Naive B cell (primary cell): ENCODE measurements at regions not wholly inside any gene's neighbourhood (a gene's known extent, or its start where the extent isn't known, plus 50 kb on each side); places are given as distances from the start of the nearest gene placed in this dataset.

Source experiments
- ATAC-seq, 2 donors: fragments of 150-1000 bp; cut with Tn5 transposase; 2 replicates each; pipeline ENCODE4 v1.10.0; 2021; ENCODE audit warnings: low read depth in 2 of 2, mild to moderate bottlenecking in 2 of 2, moderate library complexity in 2 of 2
- DNase-seq: peaks from one replicate; pipeline ENCODE4 v3.0.0; 2022
- H3K27ac Mint-ChIP-seq, 6 donors: one replicate each; pipeline ENCODE4 v1.8.0; 2020 to 2022; ENCODE audit warnings: mild to moderate bottlenecking in 6 of 6, mixed read lengths in 6 of 6, moderate library complexity in 5 of 6, inconsistent platforms in 2 of 6
- H3K27me3 Mint-ChIP-seq, 3 donors: one replicate each; pipeline ENCODE4 v1.8.0; 2021 to 2022; ENCODE audit warnings: mixed read lengths in 3 of 3, mild to moderate bottlenecking in 1 of 3
- H3K36me3 Mint-ChIP-seq, 2 donors: one replicate each; pipeline ENCODE4 v1.8.0; 2020 to 2022; ENCODE audit warnings: mixed read lengths in 2 of 2, inconsistent platforms in 1 of 2, mild to moderate bottlenecking in 1 of 2
- H3K4me1 Mint-ChIP-seq, 3 donors: one replicate each; pipeline ENCODE4 v1.8.0; 2020 to 2022; ENCODE audit warnings: mixed read lengths in 3 of 3, inconsistent platforms in 1 of 3, mild to moderate bottlenecking in 1 of 3, moderate library complexity in 1 of 3
- H3K4me3 Mint-ChIP-seq, 8 donors: one replicate each; pipeline ENCODE4 v1.8.0; 2020 to 2022; ENCODE audit warnings: mild to moderate bottlenecking in 8 of 8, mixed read lengths in 8 of 8, moderate library complexity in 8 of 8, inconsistent platforms in 2 of 8
- H3K9me3 Mint-ChIP-seq, 7 donors: one replicate each; pipeline ENCODE4 v1.8.0; 2020 to 2022; ENCODE audit warnings: mixed read lengths in 7 of 7, mild to moderate bottlenecking in 5 of 7, inconsistent platforms in 2 of 7, moderate library complexity in 1 of 7

- DNase-seq, result no peak
- peaks cover 1 to 14% (median 3%) of the 10 kb centered on the region in 3 donors for H3K27me3 Mint-ChIP-seq
- H3K9me3 Mint-ChIP-seq, result no peaks in the 10 kb centered on the region
- H3K4me3 Mint-ChIP-seq, result no peak overlapping the region
- peaks cover 0 to 2% of the 10 kb centered on the region in 2 donors for H3K36me3 Mint-ChIP-seq
- H3K27ac Mint-ChIP-seq, result no peak overlapping the region
- peaks cover 0 to 5% (median 4%) of the 10 kb centered on the region in 3 donors for H3K4me1 Mint-ChIP-seq
- no peak for ATAC-seq
These were observed 325.2 kb downstream of the PCNX1 start for GRCh38 chr14:71232506-71232905.

DNA sequence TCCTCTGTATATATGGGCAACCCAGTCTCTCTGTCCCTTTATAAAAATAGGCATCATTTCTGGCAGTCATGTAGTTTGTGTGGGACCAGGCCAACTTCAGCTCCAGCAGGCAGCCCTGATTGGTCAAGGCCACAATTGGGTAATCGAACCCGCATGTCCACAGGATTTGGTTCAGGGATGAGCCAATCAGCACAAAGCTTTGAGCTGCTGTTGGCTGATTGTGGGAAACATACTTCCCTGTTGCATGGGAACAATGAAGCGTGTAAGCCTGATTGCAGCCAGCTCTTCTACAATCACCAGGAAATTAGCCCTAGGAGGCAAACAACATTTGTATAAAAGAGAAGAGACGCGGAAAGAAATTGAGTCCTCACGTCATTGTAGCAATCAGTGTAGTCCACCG lies 328.6 kb downstream of the PCNX1 start:
- Mint-ChIP-seq H3K27me3 (peaks cover 5 to 16% (median 11%) of the 10 kb centered on the region in 3 donors), H3K36me3 (peaks cover 0 to 5% of the 10 kb centered on the region in 2 donors), H3K27ac (no peak overlapping the region), H3K9me3 (no peaks in the 10 kb centered on the region), H3K4me3 (peak overlapping the region in 1 of 8 donors; percentile 54), H3K4me1 (peaks cover 0 to 10% (median 4%) of the 10 kb centered on the region in 3 donors)
- DNase-seq (no peak), ATAC-seq (no peak)

- Mint-ChIP-seq H3K4me1 (peaks cover 0 to 10% (median 4%) of the 10 kb centered on the region in 3 donors), H3K4me3 (no peak overlapping the region), H3K27ac (no peak overlapping the region), H3K27me3 (peaks cover 5 to 16% (median 16%) of the 10 kb centered on the region in 3 donors), H3K36me3 (peaks cover 0 to 5% of the 10 kb centered on the region in 2 donors), H3K9me3 (no peaks in the 10 kb centered on the region)
- no peak for DNase-seq
- no peak for ATAC-seq
These were observed 329.2 kb downstream of the PCNX1 start for GRCh38 chr14:71236487-71236886.

DNA sequence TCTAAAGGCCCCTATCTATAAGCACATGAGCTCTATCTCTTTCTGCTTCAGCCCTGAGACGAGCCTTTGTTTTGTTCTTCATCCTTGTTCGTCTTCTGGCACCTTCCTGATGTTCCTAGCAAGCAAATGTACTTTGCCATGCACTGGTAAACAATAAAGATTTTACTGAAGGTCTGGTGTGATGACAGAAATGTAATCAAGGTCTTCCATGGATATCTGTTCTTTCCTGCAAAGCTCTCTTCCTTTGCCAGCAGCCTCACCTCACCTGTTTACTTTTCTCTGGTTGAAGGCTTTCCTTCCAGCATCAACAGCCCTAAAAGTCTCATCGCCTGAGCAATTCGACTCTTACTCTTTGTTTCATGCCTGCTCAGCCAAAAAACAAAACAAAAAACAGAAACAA lies 330.3 kb downstream of the PCNX1 start:
- Mint-ChIP-seq H3K27ac (peak overlapping the region in 1 of 6 donors; percentile 63), H3K27me3 (peaks cover 8 to 16% (median 16%) of the 10 kb centered on the region in 3 donors), H3K4me1 (peaks cover 0 to 10% (median 0%) of the 10 kb centered on the region in 3 donors), H3K9me3 (no peaks in the 10 kb centered on the region), H3K4me3 (no peak overlapping the region), H3K36me3 (peaks cover 0 to 5% of the 10 kb centered on the region in 2 donors)
- ATAC-seq (no peak), DNase-seq (no peak)

DNA sequence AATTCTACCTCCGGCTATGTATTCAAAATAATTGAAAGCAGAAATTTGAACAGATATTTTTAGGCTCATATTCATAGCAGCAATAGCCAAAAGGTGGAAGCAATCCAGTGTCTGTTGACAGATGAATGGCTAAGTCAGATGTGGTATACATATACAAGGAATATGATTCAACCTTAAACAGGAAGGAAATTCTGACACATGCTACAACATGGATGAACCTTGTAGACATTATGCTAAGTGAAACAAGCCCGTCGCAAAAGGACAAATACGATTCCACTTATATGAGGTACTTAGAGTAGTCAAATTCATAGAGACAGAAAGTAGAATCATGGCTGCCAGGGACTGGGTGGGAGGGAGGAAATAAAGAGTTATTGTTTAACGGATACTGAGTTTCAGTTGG lies 331.6 kb downstream of the PCNX1 start:
- H3K9me3 Mint-ChIP-seq, result no peaks in the 10 kb centered on the region
- peaks cover 0 to 5% of the 10 kb centered on the region in 2 donors for H3K36me3 Mint-ChIP-seq
- H3K4me3 Mint-ChIP-seq, result no peak overlapping the region
- H3K27me3 Mint-ChIP-seq, result peaks cover 8 to 16% (median 11%) of the 10 kb centered on the region in 3 donors
- ATAC-seq, result no peak
- no peak overlapping the region for H3K27ac Mint-ChIP-seq
- peaks cover 0 to 10% (median 0%) of the 10 kb centered on the region in 3 donors for H3K4me1 Mint-ChIP-seq
- no peak for DNase-seq

GRCh38 chr14:71240171-71240570 lies 332.9 kb downstream of the PCNX1 start:
- Mint-ChIP-seq H3K36me3 (peaks cover 0 to 5% of the 10 kb centered on the region in 2 donors), H3K9me3 (no peaks in the 10 kb centered on the region), H3K27ac (peak overlapping the region in 1 of 6 donors; percentile 59), H3K4me3 (no peak overlapping the region), H3K27me3 (peaks cover 8 to 16% (median 11%) of the 10 kb centered on the region in 3 donors), H3K4me1 (peaks cover 0 to 10% (median 0%) of the 10 kb centered on the region in 3 donors)
- DNase-seq, result no peak
- no peak for ATAC-seq

GRCh38 chr14:71240866-71241520 lies 333.7 kb downstream of the PCNX1 start:
- peaks cover 8 to 16% (median 11%) of the 10 kb centered on the region in 3 donors for H3K27me3 Mint-ChIP-seq
- no peaks in the 10 kb centered on the region for H3K9me3 Mint-ChIP-seq
- no peak overlapping the region for H3K27ac Mint-ChIP-seq
- DNase-seq, result no peak
- ATAC-seq, result no peak
- no peak overlapping the region for H3K4me3 Mint-ChIP-seq
- peaks cover 0 to 5% of the 10 kb centered on the region in 2 donors for H3K36me3 Mint-ChIP-seq
- peaks cover 0 to 13% (median 6%) of the 10 kb centered on the region in 3 donors for H3K4me1 Mint-ChIP-seq

- peaks cover 0 to 6% (median 0%) of the 10 kb centered on the region in 7 donors for H3K9me3 Mint-ChIP-seq
- H3K4me1 Mint-ChIP-seq, result peaks cover 10 to 24% (median 12%) of the 10 kb centered on the region in 3 donors
- no peak for DNase-seq
- peaks cover 4 to 6% of the 10 kb centered on the region in 2 donors for H3K36me3 Mint-ChIP-seq
- H3K4me3 Mint-ChIP-seq, result no peak overlapping the region
- H3K27ac Mint-ChIP-seq, result no peak overlapping the region
- ATAC-seq, result no peak
- peaks cover 5 to 15% (median 8%) of the 10 kb centered on the region in 3 donors for H3K27me3 Mint-ChIP-seq
These were observed 335.0 kb downstream of the PCNX1 start for GRCh38 chr14:71242237-71242748.

GRCh38 chr14:71243697-71244096 lies 336.4 kb downstream of the PCNX1 start:
- H3K27ac Mint-ChIP-seq, result no peak overlapping the region

DNA sequence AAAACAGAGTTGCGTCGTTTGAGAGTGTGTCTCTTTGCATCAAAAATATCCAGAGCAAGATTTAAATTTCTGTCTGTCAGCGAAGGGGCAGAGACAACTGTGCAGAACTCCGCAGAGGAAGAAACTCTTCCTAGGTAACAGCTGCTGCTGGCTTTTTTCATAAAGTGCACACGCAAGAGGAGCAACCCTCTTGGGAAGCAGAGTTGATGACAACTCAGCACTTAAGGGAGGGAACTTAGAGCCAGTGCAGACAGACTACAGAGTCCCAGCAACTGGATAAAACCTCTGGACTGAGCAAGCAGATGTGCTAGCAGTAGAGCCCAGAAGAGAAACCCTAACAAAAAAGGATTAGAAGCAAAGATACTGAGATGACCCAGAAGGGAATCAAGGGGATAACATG lies 337.1 kb downstream of the PCNX1 start:
- no peak for DNase-seq
- no peak for ATAC-seq
- Mint-ChIP-seq H3K4me3 (no peak overlapping the region), H3K9me3 (peaks cover 0 to 11% (median 7%) of the 10 kb centered on the region in 7 donors), H3K4me1 (peaks cover 10 to 25% (median 12%) of the 10 kb centered on the region in 3 donors), H3K36me3 (peaks cover 12 to 13% of the 10 kb centered on the region in 2 donors), H3K27ac (peak overlapping the region in 1 of 6 donors; percentile 17), H3K27me3 (peaks cover 0 to 22% (median 7%) of the 10 kb centered on the region in 3 donors)

More at GRCh38 chr14:71243697-71244096, 336.4 kb downstream of the PCNX1 start:
- Mint-ChIP-seq H3K4me3 (no peak overlapping the region), H3K9me3 (peaks cover 0 to 11% (median 7%) of the 10 kb centered on the region in 7 donors), H3K27me3 (peaks cover 0 to 22% (median 7%) of the 10 kb centered on the region in 3 donors), H3K4me1 (peaks cover 10 to 25% (median 12%) of the 10 kb centered on the region in 3 donors), H3K36me3 (peaks cover 12 to 13% of the 10 kb centered on the region in 2 donors)
- DNase-seq, result no peak
- ATAC-seq, result no peak

GRCh38 chr14:71245659-71246361 lies 338.6 kb downstream of the PCNX1 start:
- peak in 1 of 2 donors; percentile 47 for ATAC-seq
- H3K9me3 Mint-ChIP-seq, result peaks cover 0 to 11% (median 7%) of the 10 kb centered on the region in 7 donors

DNA sequence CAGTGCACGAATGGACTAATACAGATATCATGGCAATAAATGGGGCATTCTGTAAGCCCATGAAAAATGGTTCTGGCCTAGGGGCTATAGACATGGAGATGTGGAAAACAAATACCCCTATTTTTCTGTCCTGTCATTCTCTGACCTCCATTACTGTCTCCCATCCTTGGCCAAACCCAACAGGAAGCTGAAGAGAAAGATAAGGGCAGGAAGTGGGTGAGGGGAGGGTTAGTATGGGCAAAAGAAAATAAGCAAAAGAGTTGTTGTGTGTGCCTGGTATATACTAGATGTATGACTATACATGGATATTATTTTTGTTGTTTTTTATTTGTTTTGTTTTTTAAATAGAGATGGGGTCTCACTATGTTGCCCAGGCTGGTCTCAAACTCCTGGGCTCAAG lies 339.3 kb downstream of the PCNX1 start:
- Mint-ChIP-seq H3K27me3 (peaks cover 5 to 25% (median 10%) of the 10 kb centered on the region in 3 donors), H3K4me1 (peaks cover 10 to 20% (median 12%) of the 10 kb centered on the region in 3 donors), H3K36me3 (peaks cover 12 to 13% of the 10 kb centered on the region in 2 donors), H3K4me3 (peak overlapping the region in 2 of 8 donors; percentile 3 to 57), H3K27ac (peak overlapping the region in 2 of 6 donors; percentile 58 to 89), H3K9me3 (peaks cover 4 to 11% (median 10%) of the 10 kb centered on the region in 7 donors)
- DNase-seq, result no peak
- ATAC-seq, result no peak

More at GRCh38 chr14:71245659-71246361, 338.6 kb downstream of the PCNX1 start:
- peak overlapping the region in 3 of 6 donors; percentile 57 to 93 (median 89) for H3K27ac Mint-ChIP-seq
- peaks cover 12 to 13% of the 10 kb centered on the region in 2 donors for H3K36me3 Mint-ChIP-seq
- no peak for DNase-seq
- peaks cover 6 to 31% (median 7%) of the 10 kb centered on the region in 3 donors for H3K27me3 Mint-ChIP-seq
- peak overlapping the region in 2 of 8 donors; percentile 6 to 42 for H3K4me3 Mint-ChIP-seq
- H3K4me1 Mint-ChIP-seq, result peaks cover 10 to 20% (median 12%) of the 10 kb centered on the region in 3 donors

DNA sequence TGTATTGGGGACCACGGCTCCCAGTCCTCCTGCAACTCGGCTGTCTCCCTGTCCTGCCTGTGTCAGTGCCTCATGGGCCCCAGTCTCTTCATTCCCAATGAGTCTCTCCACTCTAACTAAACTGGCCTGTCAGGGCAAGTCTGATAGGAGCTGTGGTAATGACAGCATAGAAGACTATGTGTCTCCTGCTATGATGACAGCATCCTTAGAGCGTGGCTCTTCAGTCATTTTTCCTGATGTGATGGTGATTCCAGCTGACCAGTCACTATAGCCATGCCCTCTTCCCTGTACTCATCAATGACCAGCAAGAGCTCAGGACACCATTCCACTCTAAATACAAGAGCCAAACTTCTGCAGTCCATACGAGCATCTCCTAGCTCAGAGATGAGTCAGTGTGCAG lies 339.8 kb downstream of the PCNX1 start:
- H3K4me3 Mint-ChIP-seq, result peak overlapping the region in 1 of 8 donors; percentile 68
- peaks cover 3 to 25% (median 10%) of the 10 kb centered on the region in 3 donors for H3K27me3 Mint-ChIP-seq
- H3K9me3 Mint-ChIP-seq, result peaks cover 4 to 11% (median 10%) of the 10 kb centered on the region in 7 donors
- H3K27ac Mint-ChIP-seq, result peak overlapping the region in 1 of 6 donors; percentile 58
- no peak for ATAC-seq
- DNase-seq, result no peak
- peaks cover 10 to 20% (median 12%) of the 10 kb centered on the region in 3 donors for H3K4me1 Mint-ChIP-seq
- H3K36me3 Mint-ChIP-seq, result peaks cover 12 to 13% of the 10 kb centered on the region in 2 donors
